ENCODE measurements at regions not wholly inside any gene's neighbourhood (a gene's known extent, or its start where the extent isn't known, plus 50 kb on each side); places are given as distances from the start of the nearest gene placed in this dataset.

- ChIA-PET RAD21 (ENCODE audit: low non-redundant PET in 1 of 2, low total read pairs in 2 of 2, uncharacterized antibody in 2 of 2, unreplicated experiment in 2 of 2) (no interaction called here), POLR2A (no interaction called here), CTCF (no interaction called here)
- DNase-seq (ENCODE audit: low read depth, low spot score), result no peak
- no peak for ATAC-seq
- H3K9ac ChIP-seq (ENCODE audit: low read length), result no peak overlapping the region
- BruUV-seq (replicated peaks), result no TSS peak
- no peaks in the 10 kb centered on the region for H3K36me3 ChIP-seq (ENCODE audit: control insufficient read depth in 1 of 2, insufficient read depth in 2 of 2, low read length in 2 of 2)
- no peak overlapping the region for H3K27ac ChIP-seq (ENCODE audit: low read depth, low read length)
- H3K4me3 ChIP-seq (replicated peaks in 1 of 2; ENCODE audit: low read depth in 1 of 2, low read length in 2 of 2), result no peak overlapping the region
- H3K9me3 ChIP-seq (ENCODE audit: control insufficient read depth in 1 of 2, insufficient read depth in 1 of 2, low read depth in 1 of 2, low read length in 2 of 2), result peaks cover 25 to 47% of the 10 kb centered on the region in 2 experiments
- no peak overlapping the region for H2AFZ ChIP-seq (ENCODE audit: low read depth, low read length, poor library complexity, severe bottlenecking)
- H3K4me2 ChIP-seq (ENCODE audit: low read length), result no peak overlapping the region
- no peak for TF ChIP-seq FOSL1 (IDR thresholded peaks at IDR 0.05; ENCODE audit: low read depth)
- TF ChIP-seq ZBTB33 (IDR thresholded peaks at IDR 0.05; ENCODE audit: extremely low read depth, insufficient replicate concordance, low read length), result no peak
- no peak for TF ChIP-seq EZH2phosphoT487 (IDR thresholded peaks at IDR 0.05; ENCODE audit: borderline replicate concordance)
- TF ChIP-seq REST (IDR thresholded peaks at IDR 0.05; ENCODE audit: low read depth), result no peak
- TF ChIP-seq TCF7L2 (IDR thresholded peaks at IDR 0.05; ENCODE audit: borderline replicate concordance, extremely low read depth, insufficient read depth, insufficient read length), result no peak
- TF ChIP-seq YY1 (IDR thresholded peaks at IDR 0.05; ENCODE audit: extremely low read depth, insufficient replicate concordance, low read depth, low read length), result no peak
- TF ChIP-seq ATF3 (IDR thresholded peaks at IDR 0.05), result no peak
- TF ChIP-seq EGR1 (IDR thresholded peaks at IDR 0.05; ENCODE audit: low read depth), result no peak
- TF ChIP-seq CEBPB (IDR thresholded peaks at IDR 0.05; ENCODE audit: low read depth), result no peak
- no peak for TF ChIP-seq ZFX (IDR thresholded peaks at IDR 0.05)
- no peak for TF ChIP-seq ELF1 (IDR thresholded peaks at IDR 0.05; ENCODE audit: borderline replicate concordance, low read depth)
- no peak for TF ChIP-seq SRF (IDR thresholded peaks at IDR 0.05; ENCODE audit: low read depth)
- TF ChIP-seq CBX3 (IDR thresholded peaks at IDR 0.05; ENCODE audit: low read depth), result no peak
- TF ChIP-seq SP1 (IDR thresholded peaks at IDR 0.05; ENCODE audit: low read depth), result no peak
- no peak for TF ChIP-seq JUND (IDR thresholded peaks at IDR 0.05)
- no peak for TF ChIP-seq POLR2A (IDR thresholded peaks at IDR 0.05; ENCODE audit: borderline replicate concordance, extremely low read depth, insufficient read depth, insufficient read length)
- TF ChIP-seq MAX (IDR thresholded peaks at IDR 0.05), result no peak
- no peak for TF ChIP-seq SIN3A (IDR thresholded peaks at IDR 0.05; ENCODE audit: low read depth)
- no peak for TF ChIP-seq EZH2 (IDR thresholded peaks at IDR 0.05)
- no peaks in the 10 kb centered on the region; a peak in 1 of 4 replicates for H3K4me1 ChIP-seq (ENCODE audit: control insufficient read depth in 1 of 2, insufficient read depth in 2 of 2, low read length in 2 of 2)
- H3K9me2 ChIP-seq (ENCODE audit: insufficient read depth), result no peaks in the 10 kb centered on the region
- H3K27me3 ChIP-seq (ENCODE audit: insufficient read depth, low read length), result no peaks in the 10 kb centered on the region
- no peaks in the 10 kb centered on the region for H3K79me2 ChIP-seq (ENCODE audit: insufficient read depth, low read length)
- no peaks in the 10 kb centered on the region for H4K20me1 ChIP-seq (ENCODE audit: insufficient read depth)
- intact Hi-C loops (cut with micrococcal nuclease), result no loop called here
Measured at GRCh38 chr17:53134548-53134947, 688.2 kb upstream of the KIF2B start.

Measured in HCT116 (cell line).